PC-9 (cell line): ENCODE measurements at regions not wholly inside any gene's neighbourhood (a gene's known extent, or its start where the extent isn't known, plus 50 kb on each side); places are given as distances from the start of the nearest gene placed in this dataset.

Experiments used
- CTCF ChIP-seq: fragments of 200-600 bp; sonication (generic); conservative IDR thresholded peaks from 2 replicates; pipeline ENCODE4 v1.6.1; 2017; ENCODE audit warnings: mixed run types, antibody characterized with exemption, mild to moderate bottlenecking, moderate library complexity
- EZH2 ChIP-seq: fragments of 200-600 bp; sonication (generic); IDR thresholded peaks from 2 replicates; pipeline ENCODE4 v1.8.0; 2017; ENCODE audit warnings: antibody characterized with exemption, low read depth

DNA sequence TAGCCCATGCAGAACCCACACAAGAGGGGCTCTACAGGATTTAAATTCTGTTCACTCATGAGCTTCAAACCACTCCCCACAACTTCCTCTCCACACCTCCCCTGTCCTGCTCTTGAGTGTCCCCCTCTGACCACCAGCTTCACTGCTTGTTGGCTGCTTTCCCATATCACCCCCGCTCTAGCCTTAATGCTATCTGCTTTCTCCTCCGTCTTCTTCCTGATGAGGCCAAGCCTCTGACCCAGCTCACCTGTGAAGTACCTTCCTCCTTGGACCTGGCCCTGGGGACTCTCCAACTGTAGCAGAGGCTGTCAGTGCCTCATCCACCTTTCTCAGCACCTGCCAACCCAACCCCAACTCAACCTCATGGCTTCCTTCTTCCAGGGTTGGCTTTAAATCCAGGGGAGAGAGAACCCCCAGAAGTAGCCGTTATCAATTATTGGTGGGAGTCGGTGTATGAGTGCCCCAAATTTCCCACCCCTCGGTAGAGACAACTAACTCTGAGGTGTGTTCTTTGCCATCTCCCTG, 174.8 kb downstream of the MINAR1 start:
- no peak for TF ChIP-seq CTCF
- TF ChIP-seq EZH2, result no peak
